ENCODE measurements at regions not wholly inside any gene's neighbourhood (a gene's known extent, or its start where the extent isn't known, plus 50 kb on each side); places are given as distances from the start of the nearest gene placed in this dataset.

DNA sequence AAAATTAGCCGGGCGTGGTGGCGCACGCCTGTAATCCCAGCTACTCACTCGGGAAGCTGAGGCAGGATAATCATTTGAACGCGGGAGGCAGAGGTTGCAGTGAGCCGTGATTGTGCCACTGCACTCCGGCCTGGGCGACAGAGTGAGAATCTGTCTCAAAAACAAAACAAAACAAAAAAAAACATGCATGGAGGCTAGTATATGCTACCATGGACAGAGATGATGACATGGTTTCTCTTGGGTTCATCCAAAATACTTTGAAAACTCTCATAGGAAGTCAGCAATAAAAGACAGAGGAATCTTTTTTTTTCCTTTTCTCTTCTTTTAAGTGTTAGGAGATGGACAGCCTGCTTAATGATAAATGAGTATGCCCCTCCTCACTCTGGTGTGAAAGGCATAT is 137.7 kb upstream of the MB21D2 start:
- TF ChIP-seq POLR2A (IDR thresholded peaks at IDR 0.05): no peak
- TF ChIP-seq POLR2AphosphoS5 (IDR thresholded peaks at IDR 0.05): no peak
- TF ChIP-seq EP300 (IDR thresholded peaks at IDR 0.05): no peak
- TF ChIP-seq, protein P1, sequence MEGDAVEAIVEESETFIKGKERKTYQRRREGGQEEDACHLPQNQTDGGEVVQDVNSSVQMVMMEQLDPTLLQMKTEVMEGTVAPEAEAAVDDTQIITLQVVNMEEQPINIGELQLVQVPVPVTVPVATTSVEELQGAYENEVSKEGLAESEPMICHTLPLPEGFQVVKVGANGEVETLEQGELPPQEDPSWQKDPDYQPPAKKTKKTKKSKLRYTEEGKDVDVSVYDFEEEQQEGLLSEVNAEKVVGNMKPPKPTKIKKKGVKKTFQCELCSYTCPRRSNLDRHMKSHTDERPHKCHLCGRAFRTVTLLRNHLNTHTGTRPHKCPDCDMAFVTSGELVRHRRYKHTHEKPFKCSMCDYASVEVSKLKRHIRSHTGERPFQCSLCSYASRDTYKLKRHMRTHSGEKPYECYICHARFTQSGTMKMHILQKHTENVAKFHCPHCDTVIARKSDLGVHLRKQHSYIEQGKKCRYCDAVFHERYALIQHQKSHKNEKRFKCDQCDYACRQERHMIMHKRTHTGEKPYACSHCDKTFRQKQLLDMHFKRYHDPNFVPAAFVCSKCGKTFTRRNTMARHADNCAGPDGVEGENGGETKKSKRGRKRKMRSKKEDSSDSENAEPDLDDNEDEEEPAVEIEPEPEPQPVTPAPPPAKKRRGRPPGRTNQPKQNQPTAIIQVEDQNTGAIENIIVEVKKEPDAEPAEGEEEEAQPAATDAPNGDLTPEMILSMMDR (IDR thresholded peaks at IDR 0.05): no peak
